ENCODE measurements at regions not wholly inside any gene's neighbourhood (a gene's known extent, or its start where the extent isn't known, plus 50 kb on each side); places are given as distances from the start of the nearest gene placed in this dataset.

GRCh38 chr2:74036010-74036409, 51.3 kb downstream of the TET3 start:
- DNase-seq (no peak), ATAC-seq (no peak)
- CTCF ChIA-PET = interaction anchor here (0.9 kb wide), 1 partner anchor 142 kb away, joined by 3 read pairs; the partner anchor contains the start of gene MOB1A

GRCh38 chr2:74036450-74037195, 51.9 kb downstream of the TET3 start:
- no peak overlapping the region for H3K27ac Mint-ChIP-seq
- CTCF ChIA-PET = no interaction called here

More at GRCh38 chr2:74036010-74036409, 51.3 kb downstream of the TET3 start:
- Mint-ChIP-seq H3K27ac (no peak overlapping the region), H3K9me3 (ENCODE audit: low read depth) (no peaks in the 10 kb centered on the region), H3K4me3 (no peak overlapping the region), H3K4me1 (peaks cover 54% of the 10 kb centered on the region), H3K36me3 (peaks cover 3% of the 10 kb centered on the region), H3K27me3 (no peaks in the 10 kb centered on the region)

DNA sequence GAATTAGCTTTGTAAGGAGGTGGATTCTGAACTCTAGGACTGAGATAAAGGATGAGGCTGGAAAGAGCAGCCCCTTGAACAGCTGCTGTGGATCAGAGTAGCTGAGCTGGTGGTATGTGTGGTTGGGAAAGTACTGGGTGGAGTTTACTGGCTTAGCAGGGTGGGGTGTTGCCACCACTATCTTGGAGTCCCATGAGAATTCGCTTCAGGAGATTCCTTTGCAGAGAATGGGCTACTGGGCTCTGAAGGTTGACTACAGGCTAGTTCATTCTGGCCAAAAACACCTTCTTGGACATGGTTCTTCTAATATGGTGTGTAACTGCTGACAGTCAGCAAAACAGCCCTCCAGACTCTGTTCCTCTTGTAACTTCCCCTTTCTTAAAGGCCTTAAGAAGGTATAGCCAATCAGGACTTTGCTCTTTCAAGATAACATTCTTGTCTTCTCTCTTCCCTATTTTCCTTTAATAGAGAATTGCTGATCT, 52.7 kb downstream of the TET3 start:
- H3K36me3 Mint-ChIP-seq = peaks cover 3% of the 10 kb centered on the region
- no peak overlapping the region for H3K4me3 Mint-ChIP-seq
- no peak for ATAC-seq
- H3K27ac Mint-ChIP-seq = no peak overlapping the region
- H3K9me3 Mint-ChIP-seq (ENCODE audit: low read depth) = no peaks in the 10 kb centered on the region
- H3K27me3 Mint-ChIP-seq = no peaks in the 10 kb centered on the region
- peaks cover 44% of the 10 kb centered on the region for H3K4me1 Mint-ChIP-seq
- no peak for DNase-seq
- CTCF ChIA-PET = no interaction called here

More at GRCh38 chr2:74036450-74037195, 51.9 kb downstream of the TET3 start:
- ATAC-seq = no peak
- H3K9me3 Mint-ChIP-seq (ENCODE audit: low read depth) = no peaks in the 10 kb centered on the region
- H3K4me1 Mint-ChIP-seq = peaks cover 52% of the 10 kb centered on the region
- DNase-seq = no peak
- H3K27me3 Mint-ChIP-seq = no peaks in the 10 kb centered on the region
- H3K4me3 Mint-ChIP-seq = no peak overlapping the region
- peaks cover 3% of the 10 kb centered on the region for H3K36me3 Mint-ChIP-seq

DNA sequence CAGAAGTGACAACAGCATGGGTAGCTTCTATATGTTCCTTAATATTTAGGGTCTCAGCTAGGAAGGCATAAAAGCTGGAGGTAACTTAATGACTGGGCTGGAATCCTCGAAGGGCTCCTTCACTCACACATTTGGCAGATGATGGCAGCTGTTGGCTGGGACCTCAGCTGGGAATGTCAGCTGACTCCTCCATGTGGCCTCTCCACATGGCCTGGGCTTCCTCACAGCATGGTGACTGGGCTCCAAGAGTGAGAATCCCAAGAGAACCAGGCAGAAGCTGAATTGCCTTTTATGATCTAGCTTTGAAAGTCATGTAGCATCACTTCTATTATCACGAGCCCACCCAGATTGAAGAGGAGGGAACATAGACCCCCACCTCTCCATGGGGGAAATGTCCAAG, 54.9 kb downstream of the TET3 start:
- DNase-seq (no peak), ATAC-seq (no peak)
- Mint-ChIP-seq H3K9me3 (ENCODE audit: low read depth) (no peaks in the 10 kb centered on the region), H3K27ac (no peak overlapping the region), H3K36me3 (peaks cover 1% of the 10 kb centered on the region), H3K4me1 (peaks cover 31% of the 10 kb centered on the region), H3K27me3 (no peaks in the 10 kb centered on the region), H3K4me3 (no peak overlapping the region)
- CTCF ChIA-PET = no interaction called here

GRCh38 chr2:74041182-74041581, 56.5 kb downstream of the TET3 start:
- H3K36me3 Mint-ChIP-seq = no peaks in the 10 kb centered on the region
- no peaks in the 10 kb centered on the region for H3K9me3 Mint-ChIP-seq (ENCODE audit: low read depth)
- H3K27ac Mint-ChIP-seq = no peak overlapping the region
- DNase-seq (no peak), ATAC-seq (no peak)
- no peaks in the 10 kb centered on the region for H3K27me3 Mint-ChIP-seq
- no peak overlapping the region for H3K4me3 Mint-ChIP-seq
- H3K4me1 Mint-ChIP-seq = peaks cover 30% of the 10 kb centered on the region
- CTCF ChIA-PET = interaction anchor here (0.8 to 1.7 kb wide), 3 partner anchors 8 to 217 kb away, joined by 3 to 8 read pairs (median 4); no protein-coding TSS in a partner anchor

- peaks cover 25% of the 10 kb centered on the region for H3K4me1 Mint-ChIP-seq
- ATAC-seq = no peak
- H3K4me3 Mint-ChIP-seq = no peak overlapping the region
- H3K9me3 Mint-ChIP-seq (ENCODE audit: low read depth) = no peaks in the 10 kb centered on the region
- no peak for DNase-seq
- no peak overlapping the region for H3K27ac Mint-ChIP-seq
- no peaks in the 10 kb centered on the region for H3K36me3 Mint-ChIP-seq
- H3K27me3 Mint-ChIP-seq = no peaks in the 10 kb centered on the region
- CTCF ChIA-PET = interaction anchor here (1.7 kb wide), 2 partner anchors 9 to 217 kb away, joined by 4 to 8 read pairs; no protein-coding TSS in a partner anchor
Observed at GRCh38 chr2:74041726-74042125, 57.0 kb downstream of the TET3 start.

GRCh38 chr2:74042606-74043005, 57.9 kb downstream of the TET3 start:
- Mint-ChIP-seq H3K27ac (no peak overlapping the region), H3K4me1 (peaks cover 19% of the 10 kb centered on the region), H3K9me3 (ENCODE audit: low read depth) (no peaks in the 10 kb centered on the region), H3K27me3 (no peaks in the 10 kb centered on the region), H3K36me3 (no peaks in the 10 kb centered on the region), H3K4me3 (no peak overlapping the region)
- CTCF ChIA-PET = interaction anchor here (1.7 kb wide), 1 partner anchor 10 kb away, joined by 8 read pairs; no protein-coding TSS in a partner anchor
- ATAC-seq (no peak), DNase-seq (no peak)

- no peaks in the 10 kb centered on the region for H3K27me3 Mint-ChIP-seq
- no peak overlapping the region for H3K27ac Mint-ChIP-seq
- CTCF ChIA-PET = no interaction called here
- no peaks in the 10 kb centered on the region for H3K9me3 Mint-ChIP-seq (ENCODE audit: low read depth)
- no peaks in the 10 kb centered on the region for H3K36me3 Mint-ChIP-seq
- no peak overlapping the region for H3K4me3 Mint-ChIP-seq
- DNase-seq (no peak), ATAC-seq (no peak)
- peaks cover 13% of the 10 kb centered on the region for H3K4me1 Mint-ChIP-seq
Observed at GRCh38 chr2:74043345-74044329, 58.9 kb downstream of the TET3 start.

DNA sequence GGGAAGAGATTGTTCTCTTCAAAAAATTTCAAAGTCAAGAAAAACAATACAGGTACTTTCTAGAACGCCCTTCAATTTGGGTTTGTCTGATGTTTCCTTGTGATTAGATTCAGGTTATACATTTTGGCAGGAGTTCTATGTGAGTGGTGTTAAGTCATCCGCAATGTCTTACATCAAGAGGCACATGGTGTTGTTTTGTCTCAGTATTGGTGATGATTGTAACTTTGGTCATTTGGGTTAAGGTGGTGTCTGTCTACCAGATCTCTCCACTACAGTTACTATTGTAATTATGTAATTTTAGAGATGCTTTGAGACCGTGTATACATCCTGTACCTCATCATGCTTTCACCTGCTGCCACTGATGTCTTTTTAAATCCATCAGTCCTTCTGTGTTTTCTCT, 60.3 kb downstream of the TET3 start:
- no peak overlapping the region for H3K27ac Mint-ChIP-seq
- CTCF ChIA-PET = no interaction called here
- no peaks in the 10 kb centered on the region for H3K36me3 Mint-ChIP-seq

GRCh38 chr2:74045454-74045853, 60.7 kb downstream of the TET3 start:
- H3K9me3 Mint-ChIP-seq (ENCODE audit: low read depth) = no peaks in the 10 kb centered on the region
- H3K27me3 Mint-ChIP-seq = no peaks in the 10 kb centered on the region
- CTCF ChIA-PET = no interaction called here

More for the DNA sequence above, 60.3 kb downstream of the TET3 start:
- Mint-ChIP-seq H3K4me3 (no peak overlapping the region), H3K27me3 (no peaks in the 10 kb centered on the region), H3K4me1 (peaks cover 11% of the 10 kb centered on the region), H3K9me3 (ENCODE audit: low read depth) (no peaks in the 10 kb centered on the region)
- ATAC-seq (no peak), DNase-seq (no peak)

DNA sequence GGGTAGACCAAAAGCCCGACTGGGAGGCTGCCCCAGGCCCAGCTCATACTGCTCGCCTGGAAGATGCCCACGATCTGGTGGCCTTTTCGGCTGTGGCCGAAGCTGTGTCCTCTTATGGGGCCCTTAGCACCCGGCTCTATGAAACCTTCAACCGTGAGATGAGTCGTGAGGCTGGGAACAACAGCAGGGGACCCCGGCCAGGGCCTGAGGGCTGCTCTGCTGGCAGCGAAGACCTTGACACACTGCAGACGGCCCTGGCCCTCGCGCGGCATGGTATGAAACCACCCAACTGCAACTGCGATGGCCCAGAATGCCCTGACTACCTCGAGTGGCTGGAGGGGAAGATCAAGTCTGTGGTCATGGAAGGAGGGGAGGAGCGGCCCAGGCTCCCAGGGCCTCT, 61.7 kb downstream of the TET3 start:
- H3K27me3 Mint-ChIP-seq = no peaks in the 10 kb centered on the region
- CTCF ChIA-PET = interaction anchor here (0.8 to 0.9 kb wide), 2 partner anchors 12 to 100 kb away, joined by 3 to 4 read pairs; no protein-coding TSS in a partner anchor

More at GRCh38 chr2:74045454-74045853, 60.7 kb downstream of the TET3 start:
- Mint-ChIP-seq H3K4me1 (peaks cover 8% of the 10 kb centered on the region), H3K36me3 (no peaks in the 10 kb centered on the region), H3K27ac (no peak overlapping the region), H3K4me3 (no peak overlapping the region)
- no peak for ATAC-seq
- no peak for DNase-seq

DNA sequence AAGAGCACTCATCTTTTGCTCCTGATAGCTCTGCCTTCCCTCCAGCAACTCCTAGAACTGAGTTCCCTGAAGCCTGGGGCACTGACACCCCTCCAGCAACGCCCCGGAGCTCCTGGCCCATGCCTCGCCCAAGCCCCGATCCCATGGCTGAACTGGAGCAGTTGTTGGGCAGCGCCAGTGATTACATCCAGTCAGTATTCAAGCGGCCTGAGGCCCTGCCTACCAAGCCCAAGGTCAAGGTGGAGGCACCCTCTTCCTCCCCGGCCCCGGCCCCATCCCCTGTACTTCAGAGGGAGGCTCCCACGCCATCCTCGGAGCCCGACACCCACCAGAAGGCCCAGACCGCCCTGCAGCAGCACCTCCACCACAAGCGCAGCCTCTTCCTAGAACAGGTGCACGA, 62.4 kb downstream of the TET3 start:
- no peaks in the 10 kb centered on the region for H3K9me3 Mint-ChIP-seq (ENCODE audit: low read depth)
- H3K4me3 Mint-ChIP-seq = no peak overlapping the region
- CTCF ChIA-PET = interaction anchor here (0.8 kb wide), 1 partner anchor 100 kb away, joined by 3 read pairs; no protein-coding TSS in a partner anchor
- no peak for ATAC-seq
- H3K27ac Mint-ChIP-seq = no peak overlapping the region
- H3K4me1 Mint-ChIP-seq = peaks cover 5% of the 10 kb centered on the region
- no peak for DNase-seq
- no peaks in the 10 kb centered on the region for H3K36me3 Mint-ChIP-seq
- no peaks in the 10 kb centered on the region for H3K27me3 Mint-ChIP-seq

More for the DNA sequence above, 61.7 kb downstream of the TET3 start:
- no peak for ATAC-seq
- Mint-ChIP-seq H3K36me3 (no peaks in the 10 kb centered on the region), H3K4me1 (peaks cover 2% of the 10 kb centered on the region), H3K27ac (no peak overlapping the region), H3K4me3 (no peak overlapping the region), H3K9me3 (ENCODE audit: low read depth) (no peaks in the 10 kb centered on the region)
- no peak for DNase-seq

GRCh38 chr2:74048147-74048546, 63.4 kb downstream of the TET3 start:
- Mint-ChIP-seq H3K27me3 (no peaks in the 10 kb centered on the region), H3K4me1 (peaks cover 9% of the 10 kb centered on the region), H3K9me3 (ENCODE audit: low read depth) (no peaks in the 10 kb centered on the region), H3K27ac (no peak overlapping the region), H3K36me3 (no peaks in the 10 kb centered on the region), H3K4me3 (no peak overlapping the region)
- CTCF ChIA-PET = no interaction called here
- ATAC-seq = no peak
- no peak for DNase-seq

All from activated CD8-positive, alpha-beta memory T cell treated with anti-CD3 and anti-CD28 coated beads, Interleukin-2, amount 10 ng/mL, durations not matched to agents 7 days and 5 days (primary cell).